Gastroesophageal sphincter (tissue), 3 donors: ENCODE measurements at regions not wholly inside any gene's neighbourhood (a gene's known extent, or its start where the extent isn't known, plus 50 kb on each side); places are given as distances from the start of the nearest gene placed in this dataset.

Experiments
- CTCF ChIP-seq, 4 experiments: fragments of 200-600 bp in 2 of 4; fragments of 450-650 bp in 2 of 4; sonication (generic) in 1 of 4; IDR thresholded peaks; one replicate each; pipeline ENCODE4 v1.5.1; 2017 to 2019; ENCODE audit warnings: antibody characterized with exemption in 4 of 4, mild to moderate bottlenecking in 2 of 4, moderate library complexity in 2 of 4
- POLR2A ChIP-seq, 2 donors: fragments of 450-650 bp; IDR thresholded peaks; one replicate each; pipeline ENCODE4 v1.6.1; 2017; ENCODE audit warnings: antibody characterized with exemption in 2 of 2, mild to moderate bottlenecking in 2 of 2, moderate library complexity in 1 of 2

DNA sequence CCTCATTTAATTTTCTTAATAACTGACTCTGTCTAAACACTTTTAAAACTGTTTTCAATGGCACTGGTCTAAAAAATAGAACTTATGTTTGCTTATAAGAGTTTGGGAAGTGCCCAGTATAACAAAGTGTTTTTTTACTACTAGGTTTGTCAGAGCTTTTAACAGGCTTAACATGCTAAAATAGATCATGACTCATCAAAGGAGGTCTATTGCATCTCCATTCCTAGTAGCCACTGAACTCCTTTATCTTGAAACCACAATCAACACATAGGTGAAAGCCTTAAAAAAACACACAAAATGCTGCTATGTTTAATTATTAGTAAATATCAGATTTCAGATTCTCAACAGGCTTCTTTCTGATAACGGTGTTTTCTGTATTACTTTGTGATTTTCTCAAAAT, 196.4 kb upstream of the KIF2B start:
- no peak for TF ChIP-seq POLR2A (IDR thresholded peaks at IDR 0.05)
- TF ChIP-seq CTCF (IDR thresholded peaks at IDR 0.05), result no peak
